Neural cell (in vitro differentiated cells): ENCODE measurements at regions not wholly inside any gene's neighbourhood (a gene's known extent, or its start where the extent isn't known, plus 50 kb on each side); places are given as distances from the start of the nearest gene placed in this dataset.

Experiments
- CTCF ChIP-seq: fragments of 450-650 bp; IDR thresholded peaks from 2 replicates; pipeline ENCODE4 v1.5.1; 2014; ENCODE audit warnings: antibody characterized with exemption, mild to moderate bottlenecking, moderate library complexity; ENCODE audit not compliant: poor library complexity, severe bottlenecking
- EP300 ChIP-seq: fragments of 450-650 bp; conservative IDR thresholded peaks from 2 replicates; pipeline ENCODE4 v1.6.1; 2014; ENCODE audit warnings: antibody characterized with exemption, mild to moderate bottlenecking, moderate library complexity; ENCODE audit not compliant: poor library complexity, severe bottlenecking
- EZH2 ChIP-seq: fragments of 200-600, 300-800 bp; shearing (Covaris generic), sonication (generic); IDR thresholded peaks from 2 replicates; pipeline ENCODE4 v1.6.1; 2014; ENCODE audit warnings: antibody characterized with exemption, low read length, borderline replicate concordance, mild to moderate bottlenecking; ENCODE audit not compliant: insufficient read depth, poor library complexity, severe bottlenecking

GRCh38 chr3:64958199-64958843 lies 270.5 kb upstream of the ADAMTS9 start:
- no peak for TF ChIP-seq EP300
- TF ChIP-seq EZH2: no peak
- TF ChIP-seq CTCF: no peak
